ENCODE measurements at regions not wholly inside any gene's neighbourhood (a gene's known extent, or its start where the extent isn't known, plus 50 kb on each side); places are given as distances from the start of the nearest gene placed in this dataset.
"Not testable (repeated sequence)": the region's sequence is repeated elsewhere in the genome, so short reads cannot be mapped to it uniquely, and the experiment has no call there.

DNA sequence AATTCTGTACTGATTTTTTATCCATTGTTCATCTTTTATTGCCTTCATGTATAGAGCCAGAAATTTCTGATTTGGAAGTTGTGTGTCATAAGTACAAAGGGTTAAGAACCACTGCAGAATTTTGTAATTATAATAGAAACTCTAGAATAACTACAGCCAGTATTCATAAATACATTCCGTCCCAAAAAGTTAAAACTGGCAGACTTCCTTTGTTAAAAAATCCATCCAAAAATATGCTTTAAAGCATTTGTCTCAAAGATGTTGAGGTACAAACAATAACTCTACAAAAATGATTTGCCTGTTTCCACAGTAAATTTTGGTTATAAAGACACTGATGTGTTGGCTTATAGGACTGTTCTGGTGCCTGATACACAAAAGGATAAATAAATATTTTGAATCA lies 436.6 kb downstream of the DTWD2 start:
- no peak for DNase-seq

DNA sequence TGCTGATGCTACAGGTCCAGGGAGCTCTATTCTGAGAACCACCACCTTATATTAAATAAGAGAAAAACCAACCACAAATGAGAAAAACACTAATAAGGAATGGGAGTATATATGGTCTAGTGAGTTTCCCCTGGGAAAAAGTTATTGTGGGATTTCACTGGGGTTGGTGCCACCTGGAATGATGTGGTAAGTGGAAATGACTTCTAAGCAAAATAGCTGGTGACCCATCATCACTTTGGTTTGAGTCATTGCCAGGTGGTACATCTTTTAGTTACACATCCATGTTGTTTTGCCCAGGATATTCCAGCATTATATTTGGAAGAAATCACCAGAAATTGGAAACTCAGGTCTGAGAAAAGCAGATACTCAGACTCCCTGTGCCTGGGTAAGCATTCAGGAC lies 437.3 kb downstream of the DTWD2 start:
- DNase-seq = no peak

DNA sequence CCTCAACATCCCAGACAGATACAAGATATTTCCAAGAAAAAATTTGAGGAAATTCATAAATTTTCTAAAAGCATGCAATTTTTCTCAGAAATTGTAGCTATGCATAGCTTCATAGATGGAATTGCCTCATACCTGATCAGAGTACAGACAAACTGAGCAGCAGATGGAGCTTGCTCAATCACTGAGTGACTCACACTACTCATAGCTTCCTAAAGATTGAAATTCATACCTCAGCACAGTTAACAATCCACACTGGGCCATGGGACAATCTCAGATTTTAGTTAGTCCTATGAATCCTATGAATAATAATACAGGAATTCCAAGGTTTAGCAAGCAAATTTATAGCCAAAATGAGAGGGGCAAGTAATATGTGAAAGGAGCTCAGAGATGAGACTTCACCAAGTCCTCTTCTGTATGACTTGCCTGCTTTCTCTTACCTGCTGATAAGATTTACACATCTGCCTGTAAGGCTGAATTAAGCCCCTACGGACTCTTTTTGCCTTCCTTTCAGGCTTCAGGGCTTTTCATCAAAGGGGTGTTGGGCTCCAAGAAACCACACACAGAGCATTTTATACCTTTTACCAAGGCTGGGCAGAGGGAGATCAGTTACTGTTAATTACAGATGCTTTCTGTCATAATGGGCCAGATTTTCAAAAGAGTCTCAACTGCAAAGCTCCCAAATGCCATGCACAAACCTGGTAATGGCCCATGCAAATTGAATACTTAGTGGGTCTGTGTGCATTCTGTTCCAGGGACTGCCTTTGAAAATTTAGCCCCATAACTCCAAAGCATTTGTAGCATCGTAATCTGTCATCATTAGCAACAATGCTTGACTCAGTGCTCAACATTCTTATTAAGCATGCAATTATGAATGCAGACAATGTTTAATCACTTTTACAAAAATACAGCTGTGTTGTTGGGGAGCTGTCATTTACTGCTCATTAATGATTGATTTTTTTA lies 439.3 kb downstream of the DTWD2 start:
- DNase-seq = peak; percentile 1 to 3

DNA sequence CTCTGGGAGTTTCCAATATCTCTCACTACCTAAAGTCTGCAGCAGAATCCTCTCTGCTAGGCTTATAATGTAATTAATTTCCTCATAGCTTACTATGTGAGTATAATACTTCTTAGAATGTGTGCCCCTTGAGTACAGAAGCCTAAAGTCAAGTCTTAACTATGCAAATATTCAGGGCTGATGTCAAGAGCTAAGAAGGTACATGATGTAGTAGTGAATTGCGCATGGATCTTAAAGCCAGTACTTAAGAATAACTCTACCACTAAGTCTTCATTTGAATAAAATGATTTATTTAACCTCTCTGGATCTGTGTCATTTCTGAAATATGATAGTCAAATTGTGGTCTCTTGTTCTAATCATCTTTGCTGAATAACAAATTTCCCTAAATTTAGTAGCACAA lies 442.9 kb downstream of the DTWD2 start:
- no peak for DNase-seq

DNA sequence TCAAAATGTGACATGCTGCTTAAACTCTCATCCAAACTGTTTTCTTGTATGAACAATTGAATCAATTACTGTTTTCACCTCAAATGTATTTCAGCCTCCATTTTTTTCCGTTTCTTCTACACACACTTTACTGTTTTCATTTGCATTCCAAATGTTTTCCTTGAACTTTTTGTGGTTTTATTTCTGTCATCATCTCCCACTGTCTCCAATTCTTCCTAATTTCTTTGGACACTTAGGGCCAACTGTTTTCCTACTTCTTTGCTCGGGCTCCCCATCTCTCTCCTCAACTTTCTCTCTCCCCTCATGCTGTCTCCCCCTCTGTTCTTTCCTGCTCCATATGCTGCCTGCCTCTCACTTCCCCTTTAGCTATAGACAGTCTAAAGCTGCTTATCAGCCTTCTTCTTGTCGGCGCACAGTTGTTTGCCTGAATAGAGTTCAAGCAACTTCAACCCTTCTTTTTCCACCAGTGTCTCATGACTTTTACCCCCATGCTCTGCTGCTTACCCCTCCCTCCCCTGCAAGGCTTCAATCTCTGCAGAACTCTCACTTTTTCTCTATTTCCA lies 443.4 kb downstream of the DTWD2 start:
- no peak for DNase-seq

DNA sequence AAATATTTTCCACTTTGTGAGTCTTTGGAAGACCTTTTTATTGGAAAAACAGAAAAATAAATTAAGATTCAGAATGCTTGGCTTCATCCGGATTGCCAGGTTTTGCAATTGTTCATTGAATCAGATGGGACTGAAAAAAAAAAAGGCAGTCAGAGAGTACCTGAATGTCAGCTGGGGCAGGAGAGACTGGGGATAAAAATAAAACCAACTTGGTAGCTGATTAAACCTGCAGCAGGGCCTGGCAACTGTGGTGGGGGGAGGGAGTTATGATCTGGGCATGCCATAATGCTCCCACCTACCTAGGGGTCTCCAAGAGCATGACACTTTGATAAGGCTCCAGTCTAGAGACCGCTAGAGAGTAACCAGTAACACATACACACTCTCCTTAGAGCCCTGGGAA lies 454.4 kb downstream of the DTWD2 start:
- DNase-seq = no peak

DNA sequence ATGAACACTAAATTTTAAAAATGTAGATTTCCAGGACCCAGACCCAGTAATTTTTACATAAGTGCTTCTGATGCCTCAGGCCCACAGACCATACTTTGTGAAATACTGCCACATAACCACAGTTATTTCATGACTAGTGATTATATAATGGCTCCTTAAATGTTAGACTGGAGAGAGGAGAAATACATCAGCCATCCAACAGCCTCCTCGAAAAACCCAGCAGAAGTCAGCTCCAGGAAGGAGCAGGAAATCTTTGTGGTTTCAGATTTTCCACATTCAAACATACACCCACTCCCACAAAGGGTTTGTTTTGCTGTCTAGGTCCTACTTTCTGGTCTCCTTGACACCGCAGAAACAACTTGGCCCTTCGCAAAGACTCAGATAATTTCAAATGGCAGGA lies 455.2 kb downstream of the DTWD2 start:
- DNase-seq = no peak

DNA sequence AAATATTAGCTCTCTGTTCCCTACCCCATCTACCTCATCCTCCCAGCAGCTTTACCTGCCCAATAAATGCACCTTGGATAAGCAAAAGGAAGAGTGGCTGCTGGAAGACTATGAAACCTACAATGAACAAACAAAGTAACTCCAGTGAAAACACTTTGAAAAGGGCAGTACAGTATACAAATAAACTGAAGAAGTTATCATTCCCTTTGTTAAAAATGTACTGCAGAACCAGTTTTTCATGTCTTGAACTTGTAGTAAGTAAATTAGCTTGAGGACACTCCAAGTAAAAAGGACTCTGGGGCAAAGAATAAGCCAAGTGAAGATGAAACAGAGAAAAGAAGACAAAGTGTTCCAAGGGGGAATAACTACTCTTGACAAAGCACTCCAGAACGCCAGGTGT lies 457.1 kb downstream of the DTWD2 start:
- no peak for DNase-seq

DNA sequence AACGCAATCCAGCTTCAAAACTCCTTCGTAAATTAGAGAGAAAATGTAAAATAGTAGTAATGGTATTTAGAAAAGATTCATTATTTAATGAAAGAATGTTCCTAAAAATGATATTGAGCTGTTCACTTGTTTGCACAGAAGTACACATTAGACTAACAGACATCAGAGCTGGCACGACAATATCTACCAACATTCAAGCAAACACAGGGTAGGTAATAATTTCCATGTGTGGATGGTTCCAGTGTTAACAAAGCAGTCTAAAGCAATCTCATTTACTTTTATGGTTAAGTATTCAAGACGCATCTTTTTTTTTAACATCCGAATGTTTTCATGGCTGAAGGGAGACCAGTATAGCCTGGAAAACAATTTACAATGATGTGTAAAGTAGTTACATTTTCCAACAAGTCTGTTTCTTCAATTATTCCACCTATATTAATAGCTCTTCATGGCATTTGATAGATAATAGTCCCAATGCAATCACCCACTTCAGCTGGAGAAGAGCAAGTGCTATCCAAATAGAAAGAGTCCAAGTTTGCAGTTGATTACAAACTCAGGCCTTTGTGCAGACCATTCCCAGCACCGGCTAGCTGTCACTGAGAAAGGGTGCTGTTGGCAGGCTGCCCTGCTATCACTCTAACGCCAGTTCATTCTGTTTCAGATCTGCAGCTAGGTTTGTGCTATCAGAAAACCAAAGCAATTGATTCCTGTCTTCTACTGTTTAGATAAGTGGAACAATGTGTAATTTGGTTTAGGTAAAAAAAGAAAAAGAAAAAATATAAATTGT lies 458.8 kb downstream of the DTWD2 start:
- no peak for DNase-seq

DNA sequence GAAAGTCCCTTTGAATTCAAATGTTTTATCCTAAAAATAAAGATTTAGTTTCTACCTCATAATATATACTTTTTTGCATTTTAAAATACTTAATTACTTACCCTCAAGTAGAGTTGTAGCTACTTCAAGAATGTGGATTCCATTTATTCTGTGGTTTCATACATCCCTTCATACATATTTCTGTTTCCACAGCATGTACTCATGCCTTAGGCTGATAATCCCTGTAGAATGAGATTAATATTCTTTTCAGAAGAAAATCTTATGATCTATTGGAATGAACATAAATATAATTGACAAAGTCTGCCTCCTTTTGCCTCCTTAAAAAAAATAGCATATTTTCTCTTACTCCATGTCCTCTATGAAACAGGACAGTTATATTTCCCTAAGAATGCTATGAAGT lies 465.7 kb downstream of the DTWD2 start:
- no peak for DNase-seq

DNA sequence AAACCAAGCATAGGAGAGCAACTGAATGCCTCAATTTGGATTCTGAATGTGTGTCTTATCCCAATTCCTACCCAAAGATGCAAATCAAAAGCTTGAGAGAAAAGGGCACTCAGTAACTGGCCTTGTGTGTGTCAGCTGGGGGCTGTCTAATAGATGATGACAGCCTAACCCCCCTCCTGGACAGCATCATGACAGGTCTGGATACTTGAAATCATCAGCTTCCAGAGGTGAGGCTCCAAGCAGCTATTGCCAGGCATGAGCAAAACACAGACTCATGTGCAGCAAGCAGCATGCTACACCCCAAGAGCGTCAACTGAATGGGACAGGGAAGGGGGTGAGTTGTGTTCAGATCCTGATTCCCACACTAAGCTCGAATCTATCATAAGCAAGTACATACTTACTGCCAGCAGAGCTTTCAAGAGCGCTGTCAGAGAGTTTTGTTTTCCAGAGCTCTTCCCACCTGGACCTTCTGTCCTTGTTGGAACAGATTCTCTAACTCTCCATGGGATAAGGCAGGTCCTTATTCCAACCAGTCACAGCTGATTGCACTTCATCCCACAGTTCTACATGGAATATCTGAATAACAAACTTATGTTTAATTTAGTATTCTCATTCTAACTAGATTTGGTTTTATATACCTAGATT lies 467.5 kb downstream of the DTWD2 start:
- DNase-seq = no peak

DNA sequence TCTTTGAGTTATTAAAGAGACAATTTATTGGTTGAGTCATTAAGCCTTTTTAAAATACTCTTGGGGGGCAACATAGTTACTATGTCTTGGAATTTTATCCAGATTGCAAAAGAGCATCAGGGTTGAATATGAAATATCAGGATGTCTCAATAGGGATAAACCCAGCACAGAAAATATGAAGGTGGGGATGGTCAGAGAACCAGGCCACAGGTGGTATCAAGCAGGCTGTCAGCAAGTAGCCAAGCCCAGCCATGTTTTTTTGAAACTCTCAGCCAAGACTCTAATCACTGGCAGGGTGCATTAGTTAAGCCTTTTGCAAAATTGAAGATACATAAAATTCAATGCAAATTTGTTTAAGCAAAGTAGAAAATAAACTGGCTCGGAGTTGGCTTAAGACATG lies 468.9 kb downstream of the DTWD2 start:
- no peak for DNase-seq

DNA sequence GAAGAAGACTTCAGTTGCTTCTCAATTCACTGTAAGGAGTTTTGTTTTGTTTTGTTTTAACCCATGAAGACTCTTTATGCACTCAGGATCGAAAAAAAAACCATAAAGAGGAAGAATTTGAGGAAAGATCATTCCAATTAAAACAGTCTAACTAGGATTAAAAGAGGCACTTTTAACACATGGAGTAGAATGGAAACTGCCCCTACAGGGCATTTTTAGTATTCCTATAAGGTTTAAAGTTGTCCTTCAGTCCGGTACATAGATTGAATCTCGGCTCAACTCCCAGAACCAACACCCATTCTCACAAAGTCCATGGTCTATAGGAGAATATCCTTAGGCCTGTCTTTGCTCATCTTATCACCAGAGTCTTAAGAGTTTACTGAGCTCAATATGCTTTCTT lies 469.6 kb downstream of the DTWD2 start:
- DNase-seq = no peak

DNA sequence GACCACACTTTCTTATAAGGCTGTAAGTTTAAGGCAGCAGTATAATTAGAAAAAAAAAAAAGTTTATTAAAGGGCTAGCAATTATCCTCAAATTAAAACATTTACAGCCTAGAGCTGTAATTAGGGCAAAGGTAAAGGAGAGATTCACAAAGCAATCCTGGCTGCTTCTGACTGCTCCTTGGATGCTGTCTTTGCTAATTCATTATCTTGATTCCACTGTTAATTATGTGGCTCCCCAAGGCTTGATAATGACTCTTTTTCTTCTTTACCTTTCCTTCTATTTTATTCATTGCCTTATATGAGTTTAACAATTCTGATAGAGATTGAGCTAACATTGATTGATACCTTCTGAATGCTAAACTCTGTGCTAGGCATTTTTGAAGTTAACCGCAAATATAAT lies 476.5 kb downstream of the DTWD2 start:
- DNase-seq = no peak

DNA sequence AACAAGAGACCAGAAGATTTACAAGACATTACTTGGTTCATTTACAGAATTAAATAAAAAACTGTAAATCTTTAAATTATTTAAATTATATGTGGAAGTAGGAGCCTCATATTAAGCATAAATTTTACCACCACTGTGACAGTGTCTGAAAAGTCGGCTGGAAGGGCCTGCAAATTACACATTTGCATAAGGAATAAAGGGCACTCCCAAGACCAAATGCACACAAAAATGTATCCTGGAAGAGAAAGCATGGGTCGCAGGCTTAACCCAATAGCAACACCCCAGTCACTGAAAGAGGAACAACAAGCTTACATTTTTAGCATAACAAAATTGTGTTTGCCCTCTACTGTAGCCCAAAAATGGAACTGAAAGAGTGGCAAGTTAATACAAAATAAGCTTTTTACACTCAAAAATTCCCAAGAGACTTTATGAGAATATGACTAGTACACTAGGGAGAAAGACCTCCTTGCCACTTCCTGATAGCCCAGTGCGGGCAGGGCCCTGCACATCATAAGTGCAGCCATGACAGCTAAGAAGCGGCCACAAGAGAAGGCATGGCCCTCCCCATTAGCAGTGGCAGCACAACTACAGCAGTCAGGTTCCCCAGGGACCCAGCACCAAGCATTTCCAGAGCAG lies 482.0 kb downstream of the DTWD2 start:
- no peak for DNase-seq

DNA sequence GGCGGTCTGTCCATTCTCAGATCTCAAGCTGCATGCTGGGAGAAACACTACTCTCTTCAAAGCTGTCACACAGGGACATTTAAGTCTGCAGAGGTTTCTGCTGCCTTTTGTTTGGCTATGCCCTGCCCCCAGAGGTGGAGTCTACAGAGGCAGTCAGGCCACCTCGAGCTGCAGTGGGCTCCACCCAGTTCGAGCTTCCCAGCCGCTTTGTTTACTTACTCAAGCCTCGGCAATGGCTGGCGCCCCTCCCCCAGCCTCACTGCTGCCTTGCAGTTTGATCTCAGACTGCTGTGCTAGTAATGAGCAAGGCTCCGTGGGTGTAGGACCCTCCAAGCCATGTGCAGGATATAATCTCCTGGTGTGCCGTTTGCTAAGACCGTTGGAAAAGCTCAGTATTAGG lies 486.1 kb downstream of the DTWD2 start:
- not testable (repeated sequence) for DNase-seq

DNA sequence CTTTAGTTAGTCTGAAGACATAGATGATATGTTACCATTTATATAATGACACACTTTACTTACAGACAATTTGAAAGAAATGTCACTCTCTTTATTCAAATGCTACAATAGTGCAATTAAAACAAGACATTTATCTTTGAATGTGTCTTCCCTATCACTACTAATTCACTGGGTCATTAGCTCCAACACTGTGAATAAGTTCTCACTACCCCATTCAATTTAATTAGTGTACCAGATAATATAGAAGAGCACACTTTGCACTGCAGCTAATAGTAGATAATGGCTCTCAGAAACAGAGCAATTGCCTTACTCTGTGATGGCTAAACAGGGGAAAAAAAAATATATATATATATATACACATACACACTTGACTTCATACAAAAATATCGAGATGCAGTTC lies 497.0 kb downstream of the DTWD2 start:
- DNase-seq = no peak

DNA sequence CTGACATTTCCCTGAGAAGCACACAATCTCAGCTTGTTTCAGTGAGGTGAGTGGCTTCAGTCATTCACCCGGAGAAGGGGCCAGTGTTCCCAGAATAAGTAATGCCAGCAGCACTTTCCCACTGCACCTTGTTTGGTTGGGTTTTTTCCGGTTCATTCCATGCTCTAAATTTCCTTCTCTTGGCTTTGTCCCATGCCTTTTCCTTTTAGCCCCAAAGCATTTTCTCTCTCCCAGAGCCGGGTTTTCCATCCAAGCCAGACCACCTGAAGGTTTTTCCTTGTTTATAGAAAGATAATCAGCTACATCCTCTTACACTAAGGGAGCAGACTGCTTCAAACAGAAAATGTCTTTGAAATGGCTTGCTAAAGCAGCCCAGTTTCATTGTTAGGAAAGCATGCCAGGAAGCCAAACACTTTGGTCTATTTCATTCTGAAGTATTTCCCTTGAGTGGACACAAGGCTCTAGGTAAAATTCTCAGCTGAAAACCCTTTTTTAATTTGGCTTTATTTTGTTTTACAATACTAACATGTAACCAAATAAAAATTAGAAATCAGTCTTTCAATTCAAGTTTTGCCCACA lies 501.6 kb downstream of the DTWD2 start:
- no peak for DNase-seq

DNA sequence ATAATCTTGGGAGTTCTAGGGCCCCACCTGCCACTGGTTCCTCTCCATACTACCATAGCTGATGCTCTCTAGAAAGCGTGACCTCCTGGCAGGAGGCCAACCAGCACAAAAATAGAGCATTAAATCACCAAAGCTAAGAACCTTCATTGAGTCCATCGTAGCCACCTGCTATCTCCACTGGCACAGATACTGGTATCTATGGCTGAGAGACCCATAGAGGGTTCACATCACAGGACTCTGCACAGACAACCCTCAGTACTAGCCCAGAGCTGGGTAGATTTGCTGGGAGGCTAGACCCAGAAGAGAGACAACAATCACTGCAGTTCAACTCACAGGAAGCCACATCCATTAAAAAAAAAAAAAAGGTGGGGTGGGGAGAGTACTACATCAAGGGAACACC lies 509.1 kb downstream of the DTWD2 start:
- DNase-seq = no peak

DNA sequence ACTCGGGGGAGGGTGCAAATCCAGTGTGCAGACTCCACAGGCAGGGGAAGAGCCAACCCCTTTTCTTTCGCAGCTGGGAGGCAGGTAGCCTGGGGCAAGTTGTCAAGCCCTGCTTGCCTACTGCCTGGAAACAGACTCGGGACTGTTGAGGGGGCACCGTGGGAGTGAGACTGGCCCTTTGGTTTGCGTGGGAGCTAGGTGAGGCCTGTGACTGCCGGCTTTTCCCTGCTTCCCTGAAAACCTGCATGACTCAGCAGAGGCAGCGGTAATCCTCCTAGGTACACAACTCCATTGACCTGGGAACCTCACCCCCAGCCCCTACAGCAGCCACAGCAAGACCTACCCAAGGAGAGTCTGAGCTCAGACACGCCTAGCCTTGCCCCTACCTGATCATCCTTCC lies 509.5 kb downstream of the DTWD2 start:
- no peak for DNase-seq

DNA sequence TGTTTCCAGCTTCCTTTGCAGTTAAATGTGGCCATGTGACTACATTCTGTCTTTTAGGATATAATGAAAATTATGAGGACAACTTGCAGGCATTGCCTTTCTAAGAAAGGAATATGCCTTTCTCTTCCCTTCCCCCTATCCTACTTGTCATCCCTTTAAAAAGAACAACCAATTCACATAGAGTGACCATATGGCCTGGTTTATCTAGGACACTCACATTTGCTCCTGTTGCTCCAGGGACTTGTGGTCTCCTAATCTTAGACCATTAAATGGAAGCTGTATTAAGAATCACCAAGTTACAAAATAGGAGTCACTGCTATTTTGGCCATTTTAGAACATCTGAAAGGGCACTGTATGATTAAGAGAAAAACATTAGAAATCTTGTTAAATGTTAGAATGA lies 520.3 kb downstream of the DTWD2 start:
- no peak for DNase-seq

DNA sequence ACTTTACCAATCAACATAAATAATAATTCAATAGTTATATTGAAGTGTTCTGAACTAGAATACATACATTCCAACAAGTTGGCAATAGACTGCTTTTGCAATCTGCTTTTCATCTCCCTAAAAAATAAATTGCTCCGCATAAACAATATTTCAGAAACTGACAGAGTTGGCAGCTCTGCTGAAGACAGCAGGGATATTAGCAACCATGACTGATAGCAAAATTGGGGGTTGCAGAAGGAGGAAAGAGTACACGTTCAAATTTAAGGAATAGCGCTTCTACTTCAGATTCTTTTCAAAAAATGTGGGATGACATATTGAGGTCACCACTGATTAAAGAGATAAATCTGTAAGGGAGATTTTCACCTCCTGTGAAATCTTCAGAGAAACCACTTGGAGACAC lies 521.2 kb downstream of the DTWD2 start:
- no peak for DNase-seq

DNA sequence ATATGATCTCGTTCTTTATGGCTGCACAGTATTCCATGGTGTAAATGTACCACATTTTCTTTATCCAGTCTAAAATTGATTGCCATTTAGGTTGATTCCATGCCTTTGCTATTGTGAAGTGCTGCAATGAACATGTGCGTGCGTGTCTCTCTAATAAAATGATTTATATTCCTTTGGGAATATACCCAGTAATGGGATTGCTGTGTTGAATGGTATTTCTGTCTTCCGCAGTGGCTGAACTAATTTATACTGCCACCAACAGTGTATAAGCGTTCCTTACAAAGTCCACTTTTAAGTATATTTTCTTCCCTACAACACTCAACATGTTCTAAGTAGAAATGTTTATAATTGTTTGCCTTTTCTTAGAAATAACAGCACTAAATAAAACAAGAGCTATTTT lies 521.9 kb downstream of the DTWD2 start:
- DNase-seq = no peak

Data from inflammatory macrophage treated with lipopolysaccharide for 1 hour (primary cell).